PC-3 (cell line): ENCODE measurements at regions not wholly inside any gene's neighbourhood (a gene's known extent, or its start where the extent isn't known, plus 50 kb on each side); places are given as distances from the start of the nearest gene placed in this dataset.

Experiments used
- ATAC-seq: fragments of 200-7000 bp; cut with Tn5 transposase; 2 replicates; pipeline ENCODE4 v1.9.1; 2020; ENCODE audit warnings: mild to moderate bottlenecking, moderate library complexity
- BruUV-seq: library from RNA; stranded (reverse); fragments of 400-500 nt; replicated peaks from 2 replicates; lab custom pipeline; 2021; lab: Mats Ljungman, UMichigan
- CTCF ChIA-PET: fragments of 300-600 bp; sonication (Branson Sonifier 250); formaldehyde crosslinking; loops from one replicate; lab custom pipeline; 2022; ENCODE audit warnings: antibody characterized with exemption; lab: Charles Lee
- POLR2A ChIA-PET: fragments of 300-600 bp; sonication (Branson Sonifier 250); formaldehyde crosslinking; loops from one replicate; lab custom pipeline; 2022; ENCODE audit warnings: antibody characterized with exemption; ENCODE audit not compliant: unreplicated experiment; lab: Charles Lee
- DNase-seq: peaks from one replicate; pipeline ENCODE4 v3.0.0-alpha.2; 2015
- H2AFZ ChIP-seq: fragments of 300-600 bp; sonication (generic); 2 replicates; pipeline ENCODE4 v1.6.0; 2016; ENCODE audit warnings: antibody characterized with exemption, low read length
- H3F3A ChIP-seq: fragments of 300-600 bp; sonication (generic); one replicate; pipeline ENCODE4 v1.6.0; 2017; ENCODE audit warnings: antibody characterized with exemption, low read length, control low read depth, mild to moderate bottlenecking; ENCODE audit not compliant: unreplicated experiment
- H3K27ac ChIP-seq: fragments of 300-600 bp; sonication (generic); 2 replicates; pipeline ENCODE4 v1.5.1; 2016; ENCODE audit warnings: mild to moderate bottlenecking, low read length
- H3K27me3 ChIP-seq: fragments of 300-600 bp; sonication (generic); 2 replicates; pipeline ENCODE4 v1.6.1; 2016; ENCODE audit warnings: low read length, mixed read lengths
- H3K36me3 ChIP-seq: fragments of 300-600 bp; sonication (generic); 2 replicates; pipeline ENCODE4 v1.6.1; 2016; ENCODE audit warnings: low read depth, mixed run types, low read length, mixed read lengths
- H3K4me1 ChIP-seq: fragments of 300-600 bp; sonication (generic); 2 replicates; pipeline ENCODE4 v1.5.1; 2016; ENCODE audit warnings: low read length; ENCODE audit not compliant: insufficient read depth
- H3K4me2 ChIP-seq: fragments of 300-600 bp; sonication (generic); 2 replicates; pipeline ENCODE4 v1.6.0; 2016; ENCODE audit warnings: low read length
- H3K4me3 ChIP-seq: fragments of 300-600 bp; sonication (generic); 2 replicates; pipeline ENCODE4 v1.5.1; 2016; ENCODE audit warnings: mild to moderate bottlenecking, low read length, mixed read lengths
- H3K79me2 ChIP-seq: fragments of 300-600 bp; sonication (generic); 2 replicates; pipeline ENCODE4 v1.6.1; 2017; ENCODE audit warnings: low read length, mixed read lengths
- H3K9ac ChIP-seq: fragments of 300-600 bp; sonication (generic); 2 replicates; pipeline ENCODE4 v1.6.0; 2016; ENCODE audit warnings: mild to moderate bottlenecking, low read length
- H3K9me2 ChIP-seq: fragments of 300-600 bp; sonication (generic); replicated peaks from 2 replicates; pipeline ENCODE4 v1.6.1; 2016; ENCODE audit warnings: mixed run types, low read length, mixed read lengths
- H3K9me3 ChIP-seq: fragments of 300-600 bp; sonication (generic); 2 replicates; pipeline ENCODE4 v1.6.1; 2016; ENCODE audit warnings: low read length, mixed read lengths
- H4K20me1 ChIP-seq: fragments of 300-600 bp; sonication (generic); 2 replicates; pipeline ENCODE4 v1.6.1; 2016; ENCODE audit warnings: low read length, mixed read lengths
- CTCF ChIP-seq: fragments of 300-600 bp; sonication (generic); conservative IDR thresholded peaks from 2 replicates; pipeline ENCODE4 v1.5.1; 2017; ENCODE audit warnings: antibody characterized with exemption, low read depth, mild to moderate bottlenecking, low read length
- EZH2 ChIP-seq: fragments of 300-600 bp; sonication (generic); IDR thresholded peaks from one replicate; pipeline ENCODE4 v1.6.1; 2017; ENCODE audit warnings: antibody characterized with exemption, mild to moderate bottlenecking, low read length; ENCODE audit not compliant: unreplicated experiment
- EZH2phosphoT487 ChIP-seq: fragments of 300-600 bp; sonication (generic); IDR thresholded peaks from 2 replicates; pipeline ENCODE4 v1.6.1; 2018; ENCODE audit warnings: mild to moderate bottlenecking, antibody characterized with exemption, low read length, borderline replicate concordance
- intact Hi-C: fragments of 100-400 bp; cut with micrococcal nuclease; formaldehyde crosslinking; loops from 2 replicates; pipeline ENCODE4 v1.9.0; 2023

- Histone ChIP-seq H3K79me2 (no peaks in the 10 kb centered on the region), H3K27me3 (no peaks in the 10 kb centered on the region), H3K4me3 (no peak overlapping the region), H3K4me1 (peaks cover 35% of the 10 kb centered on the region), H3K27ac (peak overlapping the region; percentile 25; the same call in 1 of the 2 replicates), H3K9me2 (no peaks in the 10 kb centered on the region), H3K9me3 (no peaks in the 10 kb centered on the region), H3K36me3 (no peaks in the 10 kb centered on the region; the same call in 1 of the 2 replicates), H3F3A (no peaks in the 10 kb centered on the region), H2AFZ (no peak overlapping the region), H3K4me2 (no peak overlapping the region), H3K9ac (no peak overlapping the region), H4K20me1 (no peaks in the 10 kb centered on the region)
- no TSS peak for BruUV-seq
- intact Hi-C loops, result loop anchor here (5.0 kb wide), 2 partner anchors 81 to 246 kb away; no protein-coding TSS in a partner anchor
- POLR2A ChIA-PET, result no interaction called here
- CTCF ChIA-PET, result no interaction called here
- TF ChIP-seq CTCF, result no peak
- ATAC-seq (no peak), DNase-seq (no peak)
These were observed 275.0 kb upstream of the PREP start for GRCh38 chr6:105677671-105678475.

GRCh38 chr6:105676857-105677256, 274.0 kb upstream of the PREP start:
- TF ChIP-seq CTCF (no peak), EZH2phosphoT487 (no peak), EZH2 (no peak)
- Histone ChIP-seq H3K4me1 (peaks cover 35% of the 10 kb centered on the region), H3K79me2 (no peaks in the 10 kb centered on the region), H3K36me3 (no peaks in the 10 kb centered on the region; the same call in 1 of the 2 replicates), H3K27me3 (no peaks in the 10 kb centered on the region), H3K9me2 (no peaks in the 10 kb centered on the region), H3K4me3 (no peak overlapping the region), H3K27ac (no peak overlapping the region), H4K20me1 (no peaks in the 10 kb centered on the region), H3K9me3 (no peaks in the 10 kb centered on the region), H3K9ac (no peak overlapping the region), H3F3A (no peaks in the 10 kb centered on the region), H2AFZ (no peak overlapping the region), H3K4me2 (no peak overlapping the region)
- BruUV-seq, result no TSS peak
- DNase-seq (no peak), ATAC-seq (no peak)
- intact Hi-C loops, result loop anchor here (5.0 kb wide), 2 partner anchors 80 to 245 kb away; no protein-coding TSS in a partner anchor
- ChIA-PET CTCF (no interaction called here), POLR2A (no interaction called here)
